GM13977 (cell line): ENCODE measurements at regions not wholly inside any gene's neighbourhood (a gene's known extent, or its start where the extent isn't known, plus 50 kb on each side); places are given as distances from the start of the nearest gene placed in this dataset.
"Not testable (repeated sequence)": the region's sequence is repeated elsewhere in the genome, so short reads cannot be mapped to it uniquely, and the experiment has no call there.

Source experiments
- DNase-seq: peaks from one replicate; pipeline ENCODE4 v3.0.0; 2012; ENCODE audit warnings: low spot score
- CTCF ChIP-seq: IDR thresholded peaks from 2 replicates; pipeline ENCODE4 v1.5.1; 2012; ENCODE audit warnings: mild to moderate bottlenecking, control low read depth; ENCODE audit not compliant: insufficient read depth; ENCODE audit errors: extremely low read depth, missing control alignments
- in situ Hi-C: fragments of 300-500 bp; cut with MboI; formaldehyde crosslinking; loops from one replicate; pipeline ENCODE4 v1.12.0; 2022; ENCODE audit warnings: low sequenced_read_pairs, low pct_unique_long_range_greater_than_20kb, mixed read lengths, inconsistent platforms; ENCODE audit not compliant: unreplicated experiment

- no peak for DNase-seq
- in situ Hi-C loops: no loop called here
- no peak for TF ChIP-seq CTCF
Observed at GRCh38 chr2:154963511-154963910, 265.0 kb downstream of the KCNJ3 start.

GRCh38 chr2:154961676-154962075 is 263.2 kb downstream of the KCNJ3 start:
- no peak for DNase-seq
- in situ Hi-C loops: no loop called here

GRCh38 chr2:154960802-154961583 is 262.5 kb downstream of the KCNJ3 start:
- DNase-seq: no peak
- TF ChIP-seq CTCF: no peak
- in situ Hi-C loops: no loop called here

More at GRCh38 chr2:154961676-154962075, 263.2 kb downstream of the KCNJ3 start:
- no peak for TF ChIP-seq CTCF

GRCh38 chr2:154952346-154952980 is 254.0 kb downstream of the KCNJ3 start:
- no peak for TF ChIP-seq CTCF
- no peak for DNase-seq
- in situ Hi-C loops: no loop called here

GRCh38 chr2:154947416-154947815 is 248.9 kb downstream of the KCNJ3 start:
- in situ Hi-C loops, DNase-seq: not testable (repeated sequence)

GRCh38 chr2:154945984-154946383 is 247.5 kb downstream of the KCNJ3 start:
- in situ Hi-C loops: no loop called here
- TF ChIP-seq CTCF: no peak
- no peak for DNase-seq

GRCh38 chr2:154941379-154941778 is 242.9 kb downstream of the KCNJ3 start:
- in situ Hi-C loops: no loop called here
- no peak for DNase-seq
- no peak for TF ChIP-seq CTCF
